IMR-90 (cell line): ENCODE measurements at regions not wholly inside any gene's neighbourhood (a gene's known extent, or its start where the extent isn't known, plus 50 kb on each side); places are given as distances from the start of the nearest gene placed in this dataset.

Experiments used
- ATAC-seq: fragments of 200-7000 bp; cut with Tn5 transposase; 2 replicates; pipeline ENCODE4 v1.9.1; 2020; ENCODE audit warnings: low read depth, mild to moderate bottlenecking, moderate library complexity
- BruUV-seq: library from RNA; stranded (reverse); fragments of 400-500 nt; replicated peaks from 2 replicates; lab custom pipeline; 2021; lab: Mats Ljungman, UMichigan
- CTCF ChIA-PET: fragments of 300-600 bp; formaldehyde crosslinking; extraction: SDS; loops from one replicate; lab custom pipeline; 2021; ENCODE audit warnings: antibody characterized with exemption; lab: Yijun Ruan, JAX
- POLR2A ChIA-PET: fragments of 300-600 bp; sonication (Branson Sonifier 250); formaldehyde crosslinking; loops from one replicate; lab custom pipeline; 2022; ENCODE audit warnings: antibody characterized with exemption; ENCODE audit not compliant: unreplicated experiment; lab: Charles Lee
- DNase-seq: peaks from one replicate; pipeline ENCODE4 v3.0.0; 2013
- H2AFZ ChIP-seq: replicated peaks from 2 replicates; pipeline ENCODE3; 2013; ENCODE audit warnings: low read length, mild to moderate bottlenecking; ENCODE audit not compliant: poor library complexity
- H2AK5ac ChIP-seq: 2 replicates; pipeline ENCODE4 v1.6.1; 2013; ENCODE audit warnings: low read depth, low read length, inconsistent platforms
- H2AK9ac ChIP-seq: replicated peaks from 2 replicates; pipeline ENCODE3; 2013; ENCODE audit warnings: mild to moderate bottlenecking, low read depth, low read length, moderate library complexity; ENCODE audit not compliant: poor library complexity
- H2BK120ac ChIP-seq: 2 replicates; pipeline ENCODE4 v1.6.1; 2013; ENCODE audit warnings: low read depth, low read length, inconsistent platforms
- H2BK15ac ChIP-seq: 3 replicates; pipeline ENCODE4 v1.6.1; 2013; ENCODE audit warnings: low read depth, low read length, inconsistent platforms
- H2BK20ac ChIP-seq: 2 replicates; pipeline ENCODE4 v1.6.1; 2013; ENCODE audit warnings: low read depth, mild to moderate bottlenecking, inconsistent platforms, low read length, moderate library complexity
- H2BK5ac ChIP-seq: 2 replicates; pipeline ENCODE4 v1.6.1; 2013; ENCODE audit warnings: mild to moderate bottlenecking, low read depth, low read length, inconsistent platforms; ENCODE audit not compliant: poor library complexity, severe bottlenecking
- H3K14ac ChIP-seq: replicated peaks from 2 replicates; pipeline ENCODE4 v1.6.1; 2013; ENCODE audit warnings: low read depth, low read length, inconsistent platforms
- H3K18ac ChIP-seq: 2 replicates; pipeline ENCODE4 v1.6.1; 2013; ENCODE audit warnings: low read depth, low read length, control low read depth
- H3K23ac ChIP-seq: 2 replicates; pipeline ENCODE4 v1.6.1; 2013; ENCODE audit warnings: low read depth, low read length, inconsistent platforms
- H3K27ac ChIP-seq: 2 replicates; pipeline ENCODE4 v1.5.1; 2013; ENCODE audit warnings: mild to moderate bottlenecking, control low read depth, low read length; ENCODE audit not compliant: insufficient read depth
- H3K27me3 ChIP-seq: 2 replicates; pipeline ENCODE4 v1.6.1; 2013; ENCODE audit warnings: low read length; ENCODE audit not compliant: control insufficient read depth, insufficient read depth
- H3K36me3 ChIP-seq: 2 replicates; pipeline ENCODE4 v1.6.1; 2013; ENCODE audit warnings: low read length, mixed read lengths; ENCODE audit not compliant: control insufficient read depth, insufficient read depth
- H3K4ac ChIP-seq: 2 replicates; pipeline ENCODE4 v1.6.1; 2013; ENCODE audit warnings: low read depth, low read length, inconsistent platforms
- H3K4me1 ChIP-seq: 2 replicates; pipeline ENCODE4 v1.6.1; 2013; ENCODE audit warnings: low read length, mixed read lengths; ENCODE audit not compliant: control insufficient read depth, insufficient read depth
- H3K4me2 ChIP-seq: 2 replicates; pipeline ENCODE4 v1.6.1; 2013; ENCODE audit warnings: low read depth, mild to moderate bottlenecking, control low read depth, low read length, moderate library complexity
- H3K4me3 ChIP-seq: 2 replicates; pipeline ENCODE4 v1.5.1; 2013; ENCODE audit warnings: low read depth, mild to moderate bottlenecking, control low read depth, low read length, moderate library complexity; ENCODE audit not compliant: insufficient read depth
- H3K56ac ChIP-seq: 2 replicates; pipeline ENCODE4 v1.6.1; 2013; ENCODE audit warnings: low read length, inconsistent platforms; ENCODE audit not compliant: insufficient read depth; ENCODE audit errors: extremely low read depth
- H3K79me1 ChIP-seq, 2 experiments: 2 replicates each; pipeline ENCODE4 v1.6.1; 2013; ENCODE audit warnings: low read length in 2 of 2, inconsistent platforms in 1 of 2, low read depth in 1 of 2
- H3K9ac ChIP-seq: 2 replicates; pipeline ENCODE4 v1.6.1; 2013; ENCODE audit warnings: low read depth, low read length, control low read depth
- H3K9me1 ChIP-seq: 2 replicates; pipeline ENCODE4 v1.6.1; 2013; ENCODE audit warnings: low read length, inconsistent platforms; ENCODE audit not compliant: insufficient read depth
- H3K9me3 ChIP-seq: 2 replicates; pipeline ENCODE4 v1.6.1; 2013; ENCODE audit warnings: low read length; ENCODE audit not compliant: control insufficient read depth, insufficient read depth
- H4K20me1 ChIP-seq: 2 replicates; pipeline ENCODE4 v1.6.1; 2013; ENCODE audit warnings: low read length, inconsistent platforms; ENCODE audit not compliant: insufficient read depth
- H4K5ac ChIP-seq: 2 replicates; pipeline ENCODE4 v1.6.1; 2013; ENCODE audit warnings: mild to moderate bottlenecking, low read depth, low read length, control low read depth
- H4K8ac ChIP-seq, 2 experiments: 2 replicates each; pipeline ENCODE4 v1.6.1; 2013; ENCODE audit warnings: low read depth in 2 of 2, low read length in 2 of 2, control low read depth in 1 of 2, inconsistent platforms in 1 of 2
- H4K91ac ChIP-seq: 2 replicates; pipeline ENCODE4 v1.6.1; 2013; ENCODE audit warnings: low read depth, low read length, inconsistent platforms; ENCODE audit not compliant: insufficient read depth
- BHLHE40 ChIP-seq: fragments of 150-350 bp; IDR thresholded peaks from 2 replicates; pipeline ENCODE4 v1.6.1; 2016; ENCODE audit warnings: mild to moderate bottlenecking, low read depth, low read length
- CEBPB ChIP-seq: IDR thresholded peaks from 2 replicates; pipeline ENCODE4 v1.6.1; 2012; ENCODE audit warnings: low read depth, low read length, improper control_type of control experiment
- CHD1 ChIP-seq: IDR thresholded peaks from 2 replicates; pipeline ENCODE4 v1.6.1; 2012; ENCODE audit warnings: low read depth, low read length, improper control_type of control experiment
- CTCF ChIP-seq: conservative IDR thresholded peaks from 2 replicates; pipeline ENCODE4 v1.5.1; 2012; ENCODE audit warnings: mild to moderate bottlenecking, low read depth, low read length, improper control_type of control experiment
- ELK1 ChIP-seq: fragments of 150-350 bp; IDR thresholded peaks from 2 replicates; pipeline ENCODE4 v1.6.1; 2016; ENCODE audit warnings: low read depth, mild to moderate bottlenecking, low read length, moderate library complexity, borderline replicate concordance
- FOS ChIP-seq: fragments of 150-350 bp; IDR thresholded peaks from 2 replicates; pipeline ENCODE4 v1.6.1; 2016; ENCODE audit warnings: low read depth, low read length
- MAFK ChIP-seq: IDR thresholded peaks from 2 replicates; pipeline ENCODE4 v1.6.1; 2012; ENCODE audit warnings: low read depth, low read length, improper control_type of control experiment
- MAZ ChIP-seq: IDR thresholded peaks from 2 replicates; pipeline ENCODE4 v1.6.1; 2012; ENCODE audit warnings: low read depth, mild to moderate bottlenecking, low read length, improper control_type of control experiment, moderate library complexity, borderline replicate concordance
- MXI1 ChIP-seq: IDR thresholded peaks from 2 replicates; pipeline ENCODE4 v1.6.1; 2012; ENCODE audit warnings: low read depth, mild to moderate bottlenecking, low read length, moderate library complexity, borderline replicate concordance
- NFE2L2 ChIP-seq: fragments of 150-350 bp; IDR thresholded peaks from 2 replicates; pipeline ENCODE4 v1.6.1; 2016; ENCODE audit warnings: low read depth, mild to moderate bottlenecking, low read length
- POLR2A ChIP-seq: IDR thresholded peaks from 2 replicates; pipeline ENCODE4 v1.6.1; 2012; ENCODE audit warnings: mild to moderate bottlenecking, low read depth, low read length
- RAD21 ChIP-seq: IDR thresholded peaks from 2 replicates; pipeline ENCODE4 v1.6.1; 2012; ENCODE audit warnings: low read length, improper control_type of control experiment
- RCOR1 ChIP-seq: IDR thresholded peaks from 2 replicates; pipeline ENCODE4 v1.6.1; 2012; ENCODE audit warnings: mild to moderate bottlenecking, low read length, improper control_type of control experiment; ENCODE audit not compliant: insufficient replicate concordance
- RFX5 ChIP-seq: IDR thresholded peaks from 2 replicates; pipeline ENCODE4 v1.8.0; 2012; ENCODE audit warnings: low read depth, mild to moderate bottlenecking, low read length, moderate library complexity
- SMC3 ChIP-seq: fragments of 150-350 bp; IDR thresholded peaks from 2 replicates; pipeline ENCODE4 v1.6.1; 2016; ENCODE audit warnings: low read depth, mild to moderate bottlenecking, antibody characterized with exemption, low read length, moderate library complexity
- USF2 ChIP-seq: fragments of 150-350 bp; IDR thresholded peaks from 2 replicates; pipeline ENCODE4 v1.6.1; 2017; ENCODE audit warnings: mild to moderate bottlenecking, antibody characterized with exemption, low read length, low read depth
- WGBS, 2 experiments: methylation state at CpG; one replicate each; pipeline versions ENCODE4 v1.1.5 to v1.1.7; 2013; ENCODE audit warnings: missing lambda C conversion rate in 2 of 2; ENCODE audit not compliant: insufficient read length in 1 of 2; ENCODE audit errors: extremely low coverage in 2 of 2; 5-methylcytosine and 5-hydroxymethylcytosine counted together
- dilution Hi-C: fragments of 300-500 bp; cut with HindIII; formaldehyde crosslinking; loops from one replicate; pipeline ENCODE4 v1.14.3; 2018; ENCODE audit warnings: low sequenced_read_pairs; ENCODE audit not compliant: unreplicated experiment
- in situ Hi-C: fragments of 300-500 bp; cut with MboI; formaldehyde crosslinking; loops from 3 replicates; pipeline ENCODE4 v1.14.3; 2019; ENCODE audit warnings: low sequenced_read_pairs, inconsistent platforms, mixed read lengths
- intact Hi-C: fragments of 100-400 bp; cut with micrococcal nuclease; formaldehyde crosslinking; loops from 2 replicates; pipeline ENCODE4 v1.10.0; 2022

- H3K27ac ChIP-seq = no peak overlapping the region
- no peak overlapping the region for H3K14ac ChIP-seq
- DNase-seq = peak; percentile 4
- H4K5ac ChIP-seq = no peak overlapping the region
- no peaks in the 10 kb centered on the region for H3K4me1 ChIP-seq
- H2BK120ac ChIP-seq = no peak overlapping the region
- H2BK15ac ChIP-seq = no peak overlapping the region
- BruUV-seq = no TSS peak
- H2AK5ac ChIP-seq = no peak overlapping the region
- no peak overlapping the region for H3K18ac ChIP-seq
- ChIA-PET POLR2A (no interaction called here), CTCF (interaction anchor here (1.0 kb wide), 1 partner anchor 275 kb away, joined by 6 read pairs; no protein-coding TSS in a partner anchor)
- H3K27me3 ChIP-seq = peaks cover 3% of the 10 kb centered on the region
- no peak overlapping the region for H3K4me3 ChIP-seq
- dilution Hi-C loops (no loop called here), in situ Hi-C loops (loop anchor here (5.0 kb wide), 1 partner anchor 288 kb away; no protein-coding TSS in a partner anchor), intact Hi-C loops (loop anchor here (1.0 kb wide), 1 partner anchor 290 kb away; no protein-coding TSS in a partner anchor)
- H3K9ac ChIP-seq = no peak overlapping the region
- no peaks in the 10 kb centered on the region for H3K9me3 ChIP-seq
- no peak overlapping the region for H4K91ac ChIP-seq
- no peak overlapping the region for H2AK9ac ChIP-seq
- no peaks in the 10 kb centered on the region for H3K9me1 ChIP-seq
- no peak overlapping the region for H2AFZ ChIP-seq
- H3K23ac ChIP-seq = no peak overlapping the region
- TF ChIP-seq USF2 (no peak), BHLHE40 (no peak), CTCF (peak; percentile 48), ELK1 (no peak), CEBPB (no peak), RAD21 (peak; percentile 51), RFX5 (no peak), NFE2L2 (no peak), POLR2A (no peak), MAZ (no peak), MAFK (no peak), FOS (no peak), MXI1 (no peak), RCOR1 (no peak), SMC3 (peak; percentile 42; the same call in 1 of the 2 replicates), CHD1 (no peak)
- no peak overlapping the region for H2BK20ac ChIP-seq
- H2BK5ac ChIP-seq = no peak overlapping the region
- no peaks in the 10 kb centered on the region for H3K79me1 ChIP-seq
- 8% methylated on average over 7 of the region's 8 CpGs; no CpG with 5 or more reads in 1 of the 2 experiments for WGBS, 2 experiments
- no peak overlapping the region for H4K8ac ChIP-seq
- no peaks in the 10 kb centered on the region for H3K36me3 ChIP-seq
- H3K56ac ChIP-seq = no peak overlapping the region
- ATAC-seq = peak; percentile 88
- no peaks in the 10 kb centered on the region for H4K20me1 ChIP-seq
- no peak overlapping the region for H3K4ac ChIP-seq
- no peak overlapping the region for H3K4me2 ChIP-seq
Observed at GRCh38 chr12:111024205-111024801, 103.9 kb upstream of the MYL2 start.
